IMR-90 (cell line): ENCODE measurements at regions not wholly inside any gene's neighbourhood (a gene's known extent, or its start where the extent isn't known, plus 50 kb on each side); places are given as distances from the start of the nearest gene placed in this dataset.

Experiments used
- ATAC-seq: fragments of 200-7000 bp; cut with Tn5 transposase; 2 replicates; pipeline ENCODE4 v1.9.1; 2020; ENCODE audit warnings: low read depth, mild to moderate bottlenecking, moderate library complexity
- BruUV-seq: library from RNA; stranded (reverse); fragments of 400-500 nt; replicated peaks from 2 replicates; lab custom pipeline; 2021; lab: Mats Ljungman, UMichigan
- CTCF ChIA-PET: fragments of 300-600 bp; formaldehyde crosslinking; extraction: SDS; loops from one replicate; lab custom pipeline; 2021; ENCODE audit warnings: antibody characterized with exemption; lab: Yijun Ruan, JAX
- POLR2A ChIA-PET: fragments of 300-600 bp; sonication (Branson Sonifier 250); formaldehyde crosslinking; loops from one replicate; lab custom pipeline; 2022; ENCODE audit warnings: antibody characterized with exemption; ENCODE audit not compliant: unreplicated experiment; lab: Charles Lee
- DNase-seq: peaks from one replicate; pipeline ENCODE4 v3.0.0; 2013
- H2AFZ ChIP-seq: replicated peaks from 2 replicates; pipeline ENCODE3; 2013; ENCODE audit warnings: low read length, mild to moderate bottlenecking; ENCODE audit not compliant: poor library complexity
- H2AK5ac ChIP-seq: 2 replicates; pipeline ENCODE4 v1.6.1; 2013; ENCODE audit warnings: low read depth, low read length, inconsistent platforms
- H2AK9ac ChIP-seq: replicated peaks from 2 replicates; pipeline ENCODE3; 2013; ENCODE audit warnings: mild to moderate bottlenecking, low read depth, low read length, moderate library complexity; ENCODE audit not compliant: poor library complexity
- H2BK120ac ChIP-seq: 2 replicates; pipeline ENCODE4 v1.6.1; 2013; ENCODE audit warnings: low read depth, low read length, inconsistent platforms
- H2BK15ac ChIP-seq: 3 replicates; pipeline ENCODE4 v1.6.1; 2013; ENCODE audit warnings: low read depth, low read length, inconsistent platforms
- H2BK20ac ChIP-seq: 2 replicates; pipeline ENCODE4 v1.6.1; 2013; ENCODE audit warnings: low read depth, mild to moderate bottlenecking, inconsistent platforms, low read length, moderate library complexity
- H2BK5ac ChIP-seq: 2 replicates; pipeline ENCODE4 v1.6.1; 2013; ENCODE audit warnings: mild to moderate bottlenecking, low read depth, low read length, inconsistent platforms; ENCODE audit not compliant: poor library complexity, severe bottlenecking
- H3K14ac ChIP-seq: replicated peaks from 2 replicates; pipeline ENCODE4 v1.6.1; 2013; ENCODE audit warnings: low read depth, low read length, inconsistent platforms
- H3K18ac ChIP-seq: 2 replicates; pipeline ENCODE4 v1.6.1; 2013; ENCODE audit warnings: low read depth, low read length, control low read depth
- H3K23ac ChIP-seq: 2 replicates; pipeline ENCODE4 v1.6.1; 2013; ENCODE audit warnings: low read depth, low read length, inconsistent platforms
- H3K27ac ChIP-seq: 2 replicates; pipeline ENCODE4 v1.5.1; 2013; ENCODE audit warnings: mild to moderate bottlenecking, control low read depth, low read length; ENCODE audit not compliant: insufficient read depth
- H3K27me3 ChIP-seq: 2 replicates; pipeline ENCODE4 v1.6.1; 2013; ENCODE audit warnings: low read length; ENCODE audit not compliant: control insufficient read depth, insufficient read depth
- H3K36me3 ChIP-seq: 2 replicates; pipeline ENCODE4 v1.6.1; 2013; ENCODE audit warnings: low read length, mixed read lengths; ENCODE audit not compliant: control insufficient read depth, insufficient read depth
- H3K4ac ChIP-seq: 2 replicates; pipeline ENCODE4 v1.6.1; 2013; ENCODE audit warnings: low read depth, low read length, inconsistent platforms
- H3K4me1 ChIP-seq: 2 replicates; pipeline ENCODE4 v1.6.1; 2013; ENCODE audit warnings: low read length, mixed read lengths; ENCODE audit not compliant: control insufficient read depth, insufficient read depth
- H3K4me2 ChIP-seq: 2 replicates; pipeline ENCODE4 v1.6.1; 2013; ENCODE audit warnings: low read depth, mild to moderate bottlenecking, control low read depth, low read length, moderate library complexity
- H3K4me3 ChIP-seq: 2 replicates; pipeline ENCODE4 v1.5.1; 2013; ENCODE audit warnings: low read depth, mild to moderate bottlenecking, control low read depth, low read length, moderate library complexity; ENCODE audit not compliant: insufficient read depth
- H3K56ac ChIP-seq: 2 replicates; pipeline ENCODE4 v1.6.1; 2013; ENCODE audit warnings: low read length, inconsistent platforms; ENCODE audit not compliant: insufficient read depth; ENCODE audit errors: extremely low read depth
- H3K79me1 ChIP-seq, 2 experiments: 2 replicates each; pipeline ENCODE4 v1.6.1; 2013; ENCODE audit warnings: low read length in 2 of 2, inconsistent platforms in 1 of 2, low read depth in 1 of 2
- H3K9ac ChIP-seq: 2 replicates; pipeline ENCODE4 v1.6.1; 2013; ENCODE audit warnings: low read depth, low read length, control low read depth
- H3K9me1 ChIP-seq: 2 replicates; pipeline ENCODE4 v1.6.1; 2013; ENCODE audit warnings: low read length, inconsistent platforms; ENCODE audit not compliant: insufficient read depth
- H3K9me3 ChIP-seq: 2 replicates; pipeline ENCODE4 v1.6.1; 2013; ENCODE audit warnings: low read length; ENCODE audit not compliant: control insufficient read depth, insufficient read depth
- H4K20me1 ChIP-seq: 2 replicates; pipeline ENCODE4 v1.6.1; 2013; ENCODE audit warnings: low read length, inconsistent platforms; ENCODE audit not compliant: insufficient read depth
- H4K5ac ChIP-seq: 2 replicates; pipeline ENCODE4 v1.6.1; 2013; ENCODE audit warnings: mild to moderate bottlenecking, low read depth, low read length, control low read depth
- H4K8ac ChIP-seq, 2 experiments: 2 replicates each; pipeline ENCODE4 v1.6.1; 2013; ENCODE audit warnings: low read depth in 2 of 2, low read length in 2 of 2, control low read depth in 1 of 2, inconsistent platforms in 1 of 2
- H4K91ac ChIP-seq: 2 replicates; pipeline ENCODE4 v1.6.1; 2013; ENCODE audit warnings: low read depth, low read length, inconsistent platforms; ENCODE audit not compliant: insufficient read depth
- BHLHE40 ChIP-seq: fragments of 150-350 bp; IDR thresholded peaks from 2 replicates; pipeline ENCODE4 v1.6.1; 2016; ENCODE audit warnings: mild to moderate bottlenecking, low read depth, low read length
- CEBPB ChIP-seq: IDR thresholded peaks from 2 replicates; pipeline ENCODE4 v1.6.1; 2012; ENCODE audit warnings: low read depth, low read length, improper control_type of control experiment
- CHD1 ChIP-seq: IDR thresholded peaks from 2 replicates; pipeline ENCODE4 v1.6.1; 2012; ENCODE audit warnings: low read depth, low read length, improper control_type of control experiment
- FOS ChIP-seq: fragments of 150-350 bp; IDR thresholded peaks from 2 replicates; pipeline ENCODE4 v1.6.1; 2016; ENCODE audit warnings: low read depth, low read length
- MAFK ChIP-seq: IDR thresholded peaks from 2 replicates; pipeline ENCODE4 v1.6.1; 2012; ENCODE audit warnings: low read depth, low read length, improper control_type of control experiment
- MAZ ChIP-seq: IDR thresholded peaks from 2 replicates; pipeline ENCODE4 v1.6.1; 2012; ENCODE audit warnings: low read depth, mild to moderate bottlenecking, low read length, improper control_type of control experiment, moderate library complexity, borderline replicate concordance
- MXI1 ChIP-seq: IDR thresholded peaks from 2 replicates; pipeline ENCODE4 v1.6.1; 2012; ENCODE audit warnings: low read depth, mild to moderate bottlenecking, low read length, moderate library complexity, borderline replicate concordance
- NFE2L2 ChIP-seq: fragments of 150-350 bp; IDR thresholded peaks from 2 replicates; pipeline ENCODE4 v1.6.1; 2016; ENCODE audit warnings: low read depth, mild to moderate bottlenecking, low read length
- POLR2A ChIP-seq: IDR thresholded peaks from 2 replicates; pipeline ENCODE4 v1.6.1; 2012; ENCODE audit warnings: mild to moderate bottlenecking, low read depth, low read length
- RAD21 ChIP-seq: IDR thresholded peaks from 2 replicates; pipeline ENCODE4 v1.6.1; 2012; ENCODE audit warnings: low read length, improper control_type of control experiment
- RCOR1 ChIP-seq: IDR thresholded peaks from 2 replicates; pipeline ENCODE4 v1.6.1; 2012; ENCODE audit warnings: mild to moderate bottlenecking, low read length, improper control_type of control experiment; ENCODE audit not compliant: insufficient replicate concordance
- RFX5 ChIP-seq: IDR thresholded peaks from 2 replicates; pipeline ENCODE4 v1.8.0; 2012; ENCODE audit warnings: low read depth, mild to moderate bottlenecking, low read length, moderate library complexity
- SMC3 ChIP-seq: fragments of 150-350 bp; IDR thresholded peaks from 2 replicates; pipeline ENCODE4 v1.6.1; 2016; ENCODE audit warnings: low read depth, mild to moderate bottlenecking, antibody characterized with exemption, low read length, moderate library complexity
- WGBS, 2 experiments: methylation state at CpG; one replicate each; pipeline versions ENCODE4 v1.1.5 to v1.1.7; 2013; ENCODE audit warnings: missing lambda C conversion rate in 2 of 2; ENCODE audit not compliant: insufficient read length in 1 of 2; ENCODE audit errors: extremely low coverage in 2 of 2; 5-methylcytosine and 5-hydroxymethylcytosine counted together
- dilution Hi-C: fragments of 300-500 bp; cut with HindIII; formaldehyde crosslinking; loops from one replicate; pipeline ENCODE4 v1.14.3; 2018; ENCODE audit warnings: low sequenced_read_pairs; ENCODE audit not compliant: unreplicated experiment
- in situ Hi-C: fragments of 300-500 bp; cut with MboI; formaldehyde crosslinking; loops from 3 replicates; pipeline ENCODE4 v1.14.3; 2019; ENCODE audit warnings: low sequenced_read_pairs, inconsistent platforms, mixed read lengths
- intact Hi-C: fragments of 100-400 bp; cut with micrococcal nuclease; formaldehyde crosslinking; loops from 2 replicates; pipeline ENCODE4 v1.10.0; 2022
- TF ChIP-seq, protein P1 (sequence below): conservative IDR thresholded peaks from 2 replicates; pipeline ENCODE4 v1.5.1; 2012; ENCODE audit warnings: mild to moderate bottlenecking, low read depth, low read length, improper control_type of control experiment
- TF ChIP-seq, protein P2 (sequence below): fragments of 150-350 bp; IDR thresholded peaks from 2 replicates; pipeline ENCODE4 v1.6.1; 2016; ENCODE audit warnings: low read depth, mild to moderate bottlenecking, low read length, moderate library complexity, borderline replicate concordance
- TF ChIP-seq, protein P3 (sequence below): fragments of 150-350 bp; IDR thresholded peaks from 2 replicates; pipeline ENCODE4 v1.6.1; 2017; ENCODE audit warnings: mild to moderate bottlenecking, antibody characterized with exemption, low read length, low read depth

DNA sequence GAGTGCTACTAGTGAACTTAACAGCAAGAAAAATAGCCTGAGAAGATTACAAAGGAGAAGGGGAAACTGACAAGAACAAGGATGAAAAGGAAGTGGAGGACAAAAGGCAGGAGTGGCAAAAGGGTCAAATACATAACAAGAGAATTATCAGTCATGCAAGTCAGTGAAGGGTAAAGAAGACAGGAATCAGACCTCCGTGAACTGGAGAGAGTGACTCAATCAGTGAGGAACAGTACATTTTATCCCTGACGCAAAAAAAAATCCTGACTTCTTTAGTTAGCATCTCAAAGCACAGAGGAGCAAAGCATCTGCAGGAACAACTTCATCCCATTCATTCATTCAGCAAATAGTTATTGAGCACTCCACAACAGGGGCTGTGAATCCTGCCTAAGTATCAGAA, 97.8 kb downstream of the SST start:
- H3K4me2 ChIP-seq = no peak overlapping the region
- ChIA-PET CTCF (no interaction called here), POLR2A (no interaction called here)
- no peaks in the 10 kb centered on the region for H3K36me3 ChIP-seq
- H3K9ac ChIP-seq = no peak overlapping the region
- no peaks in the 10 kb centered on the region for H3K9me3 ChIP-seq
- H3K4me1 ChIP-seq = peaks cover 6% of the 10 kb centered on the region
- H3K27ac ChIP-seq = no peak overlapping the region
- no peak overlapping the region for H2BK20ac ChIP-seq
- no peaks in the 10 kb centered on the region for H3K27me3 ChIP-seq
- H2AK9ac ChIP-seq = no peak overlapping the region
- no peak overlapping the region for H3K14ac ChIP-seq
- no peak for ATAC-seq
- no CpG with 5 or more reads among the region's 2 CpGs for WGBS, 2 experiments
- no peak overlapping the region for H3K23ac ChIP-seq
- H2AFZ ChIP-seq = no peak overlapping the region
- in situ Hi-C loops = no loop called here
- DNase-seq = no peak
- H2AK5ac ChIP-seq = no peak overlapping the region
- no peaks in the 10 kb centered on the region for H4K20me1 ChIP-seq
- no peak overlapping the region for H3K4me3 ChIP-seq
- no peak overlapping the region for H4K91ac ChIP-seq
- H3K9me1 ChIP-seq = 0 out of 2 replicates have a peak, but pooled peaks cover 2% of the 10 kb centered on the region
- no peak overlapping the region for H3K4ac ChIP-seq
- H4K5ac ChIP-seq = no peak overlapping the region
- no peak overlapping the region for H2BK15ac ChIP-seq
- H4K8ac ChIP-seq = no peak overlapping the region
- no peaks in the 10 kb centered on the region for H3K79me1 ChIP-seq
- TF ChIP-seq NFE2L2 (no peak), BHLHE40 (no peak), CEBPB (no peak), SMC3 (no peak), RAD21 (no peak), MAFK (no peak), RFX5 (no peak), MXI1 (no peak), MAZ (no peak), RCOR1 (no peak), CHD1 (no peak), FOS (no peak), POLR2A (no peak)
- TF ChIP-seq, protein P1, sequence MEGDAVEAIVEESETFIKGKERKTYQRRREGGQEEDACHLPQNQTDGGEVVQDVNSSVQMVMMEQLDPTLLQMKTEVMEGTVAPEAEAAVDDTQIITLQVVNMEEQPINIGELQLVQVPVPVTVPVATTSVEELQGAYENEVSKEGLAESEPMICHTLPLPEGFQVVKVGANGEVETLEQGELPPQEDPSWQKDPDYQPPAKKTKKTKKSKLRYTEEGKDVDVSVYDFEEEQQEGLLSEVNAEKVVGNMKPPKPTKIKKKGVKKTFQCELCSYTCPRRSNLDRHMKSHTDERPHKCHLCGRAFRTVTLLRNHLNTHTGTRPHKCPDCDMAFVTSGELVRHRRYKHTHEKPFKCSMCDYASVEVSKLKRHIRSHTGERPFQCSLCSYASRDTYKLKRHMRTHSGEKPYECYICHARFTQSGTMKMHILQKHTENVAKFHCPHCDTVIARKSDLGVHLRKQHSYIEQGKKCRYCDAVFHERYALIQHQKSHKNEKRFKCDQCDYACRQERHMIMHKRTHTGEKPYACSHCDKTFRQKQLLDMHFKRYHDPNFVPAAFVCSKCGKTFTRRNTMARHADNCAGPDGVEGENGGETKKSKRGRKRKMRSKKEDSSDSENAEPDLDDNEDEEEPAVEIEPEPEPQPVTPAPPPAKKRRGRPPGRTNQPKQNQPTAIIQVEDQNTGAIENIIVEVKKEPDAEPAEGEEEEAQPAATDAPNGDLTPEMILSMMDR = no peak
- TF ChIP-seq, protein P2, sequence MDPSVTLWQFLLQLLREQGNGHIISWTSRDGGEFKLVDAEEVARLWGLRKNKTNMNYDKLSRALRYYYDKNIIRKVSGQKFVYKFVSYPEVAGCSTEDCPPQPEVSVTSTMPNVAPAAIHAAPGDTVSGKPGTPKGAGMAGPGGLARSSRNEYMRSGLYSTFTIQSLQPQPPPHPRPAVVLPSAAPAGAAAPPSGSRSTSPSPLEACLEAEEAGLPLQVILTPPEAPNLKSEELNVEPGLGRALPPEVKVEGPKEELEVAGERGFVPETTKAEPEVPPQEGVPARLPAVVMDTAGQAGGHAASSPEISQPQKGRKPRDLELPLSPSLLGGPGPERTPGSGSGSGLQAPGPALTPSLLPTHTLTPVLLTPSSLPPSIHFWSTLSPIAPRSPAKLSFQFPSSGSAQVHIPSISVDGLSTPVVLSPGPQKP = no peak
- TF ChIP-seq, protein P3, sequence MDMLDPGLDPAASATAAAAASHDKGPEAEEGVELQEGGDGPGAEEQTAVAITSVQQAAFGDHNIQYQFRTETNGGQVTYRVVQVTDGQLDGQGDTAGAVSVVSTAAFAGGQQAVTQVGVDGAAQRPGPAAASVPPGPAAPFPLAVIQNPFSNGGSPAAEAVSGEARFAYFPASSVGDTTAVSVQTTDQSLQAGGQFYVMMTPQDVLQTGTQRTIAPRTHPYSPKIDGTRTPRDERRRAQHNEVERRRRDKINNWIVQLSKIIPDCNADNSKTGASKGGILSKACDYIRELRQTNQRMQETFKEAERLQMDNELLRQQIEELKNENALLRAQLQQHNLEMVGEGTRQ = no peak
- dilution Hi-C loops = no loop called here
- no TSS peak for BruUV-seq
- no peak overlapping the region for H3K18ac ChIP-seq
- H3K56ac ChIP-seq = no peak overlapping the region
- intact Hi-C loops = no loop called here
- H2BK120ac ChIP-seq = no peak overlapping the region
- H2BK5ac ChIP-seq = no peak overlapping the region
